OCI-M1 (cell line): ENCODE measurements at regions not wholly inside any gene's neighbourhood (a gene's known extent, or its start where the extent isn't known, plus 50 kb on each side); places are given as distances from the start of the nearest gene placed in this dataset.
A peak's percentile ranks its signal among the peaks of the same experiment; 100 is the strongest.

Experiments used
- DNase-seq: peaks from one replicate; lab custom pipeline; 2025; lab: John Stamatoyannopoulos, UW

- DNase-seq: no peak
Measured at GRCh38 chr22:47796128-47796908, 1033.9 kb downstream of the TBC1D22A start.

GRCh38 chr22:47795477-47796127, 1033.2 kb downstream of the TBC1D22A start:
- no peak for DNase-seq

GRCh38 chr22:47794851-47795250, 1032.4 kb downstream of the TBC1D22A start:
- DNase-seq: no peak

- no peak for DNase-seq
Measured at GRCh38 chr22:47793304-47794101, 1031.1 kb downstream of the TBC1D22A start.

GRCh38 chr22:47789171-47789570, 1026.7 kb downstream of the TBC1D22A start:
- no peak for DNase-seq

GRCh38 chr22:47788461-47788860, 1026.0 kb downstream of the TBC1D22A start:
- DNase-seq: no peak

- no peak for DNase-seq
Measured at GRCh38 chr22:47787501-47788227, 1025.2 kb downstream of the TBC1D22A start.

GRCh38 chr22:47786650-47787290, 1024.3 kb downstream of the TBC1D22A start:
- no peak for DNase-seq

- DNase-seq: no peak
Measured at GRCh38 chr22:47784991-47785390, 1022.5 kb downstream of the TBC1D22A start.

GRCh38 chr22:47784367-47784983, 1022.0 kb downstream of the TBC1D22A start:
- DNase-seq: no peak

- no peak for DNase-seq
Measured at GRCh38 chr22:47783433-47784366, 1021.2 kb downstream of the TBC1D22A start.

- DNase-seq: no peak
Measured at GRCh38 chr22:47782328-47783075, 1020.1 kb downstream of the TBC1D22A start.

GRCh38 chr22:47781427-47782111, 1019.1 kb downstream of the TBC1D22A start:
- no peak for DNase-seq

- no peak for DNase-seq
Measured at GRCh38 chr22:47781024-47781423, 1018.6 kb downstream of the TBC1D22A start.

- no peak for DNase-seq
Measured at GRCh38 chr22:47780281-47780875, 1017.9 kb downstream of the TBC1D22A start.

GRCh38 chr22:47779474-47779873, 1017.0 kb downstream of the TBC1D22A start:
- DNase-seq: peak; percentile 47

GRCh38 chr22:47778160-47778658, 1015.8 kb downstream of the TBC1D22A start:
- no peak for DNase-seq

GRCh38 chr22:47777426-47777825, 1015.0 kb downstream of the TBC1D22A start:
- no peak for DNase-seq
